GM19468 (cell line): ENCODE measurements at regions not wholly inside any gene's neighbourhood (a gene's known extent, or its start where the extent isn't known, plus 50 kb on each side); places are given as distances from the start of the nearest gene placed in this dataset.
"Not testable (repeated sequence)": the region's sequence is repeated elsewhere in the genome, so short reads cannot be mapped to it uniquely, and the experiment has no call there.

ENCODE experiments used
- ATAC-seq: cut with Tn5 transposase; IDR thresholded peaks from one replicate; pipeline ENCODE4 v1.9.1; 2021; ENCODE audit warnings: mild to moderate bottlenecking, moderate library complexity, moderate number of reproducible peaks; ENCODE audit not compliant: unreplicated experiment; ENCODE audit errors: extremely low read depth

- no peak for ATAC-seq
Measured at GRCh38 chr14:105877645-105878044, 351.3 kb downstream of the TMEM121 start.

- no peak for ATAC-seq
Measured at GRCh38 chr14:105878125-105878524, 351.7 kb downstream of the TMEM121 start.

GRCh38 chr14:105878554-105878953 is 352.2 kb downstream of the TMEM121 start:
- no peak for ATAC-seq

GRCh38 chr14:105879503-105879866 is 353.1 kb downstream of the TMEM121 start:
- ATAC-seq = no peak

- no peak for ATAC-seq
Measured at GRCh38 chr14:105879867-105880561, 353.6 kb downstream of the TMEM121 start.

- no peak for ATAC-seq
Measured at GRCh38 chr14:105880616-105881015, 354.2 kb downstream of the TMEM121 start.

GRCh38 chr14:105881021-105881930 is 354.9 kb downstream of the TMEM121 start:
- ATAC-seq = no peak

GRCh38 chr14:105882011-105882410 is 355.6 kb downstream of the TMEM121 start:
- ATAC-seq = not testable (repeated sequence)

GRCh38 chr14:105882626-105883025 is 356.2 kb downstream of the TMEM121 start:
- ATAC-seq = no peak

GRCh38 chr14:105883066-105884005 is 357.0 kb downstream of the TMEM121 start:
- no peak for ATAC-seq

GRCh38 chr14:105884192-105884807 is 357.9 kb downstream of the TMEM121 start:
- ATAC-seq = not testable (repeated sequence)

GRCh38 chr14:105884808-105885281 is 358.5 kb downstream of the TMEM121 start:
- ATAC-seq = no peak

GRCh38 chr14:105885561-105886320 is 359.4 kb downstream of the TMEM121 start:
- no peak for ATAC-seq

- ATAC-seq = not testable (repeated sequence)
Measured at GRCh38 chr14:105886791-105887191, 360.4 kb downstream of the TMEM121 start.

GRCh38 chr14:105887692-105888091 is 361.3 kb downstream of the TMEM121 start:
- no peak for ATAC-seq

- no peak for ATAC-seq
Measured at GRCh38 chr14:105888151-105888550, 361.8 kb downstream of the TMEM121 start.

GRCh38 chr14:105888784-105889665 is 362.6 kb downstream of the TMEM121 start:
- ATAC-seq = no peak
